OCI-LY3 (cell line): ENCODE measurements at regions not wholly inside any gene's neighbourhood (a gene's known extent, or its start where the extent isn't known, plus 50 kb on each side); places are given as distances from the start of the nearest gene placed in this dataset.

Experiments
- H2AFZ ChIP-seq: fragments of 200-600, 300-600 bp; shearing (Covaris generic); 2 replicates; pipeline ENCODE4 v1.6.0; 2014; ENCODE audit warnings: antibody characterized with exemption, low read depth, low read length
- H3K27ac ChIP-seq: fragments of 200-600, 300-600 bp; sonication (generic); 2 replicates; pipeline ENCODE4 v1.5.1; 2014; ENCODE audit warnings: mild to moderate bottlenecking, low read length, moderate library complexity, mixed read lengths
- H3K27me3 ChIP-seq: fragments of 200-600, 300-600 bp; sonication (generic); 2 replicates; pipeline ENCODE4 v1.6.1; 2014; ENCODE audit warnings: low read depth, low read length, mixed read lengths
- H3K36me3 ChIP-seq: fragments of 200-600, 300-600 bp; sonication (generic); replicated peaks from 2 replicates; pipeline ENCODE3; 2014; ENCODE audit warnings: low read depth, low read length, mixed read lengths
- H3K4me1 ChIP-seq: fragments of 300-600, 200-600 bp; sonication (generic); 2 replicates; pipeline ENCODE4 v1.6.1; 2014; ENCODE audit warnings: low read length, mixed read lengths
- H3K4me2 ChIP-seq: fragments of 200-600, 300-600 bp; sonication (generic); 2 replicates; pipeline ENCODE4 v1.6.1; 2014; ENCODE audit warnings: low read length, mixed read lengths
- H3K4me3 ChIP-seq: fragments of 300-600, 200-600 bp; sonication (generic); 2 replicates; pipeline ENCODE4 v1.5.1; 2014; ENCODE audit warnings: antibody characterized with exemption, mild to moderate bottlenecking, low read length, moderate library complexity
- H3K79me2 ChIP-seq: fragments of 300-600, 200-600 bp; shearing (Covaris generic); 2 replicates; pipeline ENCODE4 v1.6.1; 2014; ENCODE audit warnings: mild to moderate bottlenecking, low read length, mixed read lengths
- H3K9ac ChIP-seq: fragments of 300-600, 200-600 bp; shearing (Covaris generic); 2 replicates; pipeline ENCODE4 v1.6.0; 2014; ENCODE audit warnings: mild to moderate bottlenecking, low read length, moderate library complexity
- H3K9me3 ChIP-seq: fragments of 200-600, 300-600 bp; shearing (Covaris generic); 2 replicates; pipeline ENCODE4 v1.6.1; 2014; ENCODE audit warnings: low read length, mixed read lengths; ENCODE audit not compliant: insufficient read depth
- H4K20me1 ChIP-seq: fragments of 200-600, 300-600 bp; sonication (generic); 2 replicates; pipeline ENCODE4 v1.6.1; 2016; ENCODE audit warnings: low read length, mixed read lengths; ENCODE audit not compliant: insufficient read depth
- CTCF ChIP-seq: fragments of 200-600, 300-600 bp; sonication (generic); IDR thresholded peaks from 2 replicates; pipeline ENCODE4 v1.5.1; 2014; ENCODE audit warnings: antibody characterized with exemption, low read length, low read depth
- EZH2phosphoT487 ChIP-seq: fragments of 200-600 bp; shearing (Covaris generic); IDR thresholded peaks from 2 replicates; pipeline ENCODE4 v1.6.1; 2018; ENCODE audit warnings: antibody characterized with exemption, mixed run types, low read depth

DNA sequence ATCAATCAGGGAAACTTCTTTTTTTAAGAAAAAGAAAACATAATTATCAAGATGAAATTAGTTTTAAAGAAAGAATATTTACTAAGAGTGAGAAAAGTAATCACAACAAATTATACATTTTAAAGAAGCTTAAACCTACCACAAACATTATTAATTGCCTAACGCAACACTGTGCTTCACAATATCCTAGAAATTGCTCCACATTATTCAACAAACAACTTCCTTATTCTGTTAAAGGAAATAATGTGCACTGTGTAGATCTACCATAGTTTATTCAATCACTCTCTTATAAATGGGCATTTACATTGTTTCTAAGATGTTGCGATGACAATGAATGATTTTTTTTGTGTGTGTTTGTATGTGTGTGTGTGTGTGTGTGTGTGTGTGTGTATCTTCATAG, 525.9 kb upstream of the KCNMB2 start:
- Histone ChIP-seq H3K9ac (no peak overlapping the region), H3K79me2 (no peaks in the 10 kb centered on the region), H3K9me3 (no peaks in the 10 kb centered on the region), H3K4me1 (peaks cover 5% of the 10 kb centered on the region), H3K4me3 (no peak overlapping the region), H2AFZ (no peak overlapping the region), H3K4me2 (no peak overlapping the region), H4K20me1 (no peaks in the 10 kb centered on the region), H3K27me3 (no peaks in the 10 kb centered on the region), H3K27ac (no peak overlapping the region), H3K36me3 (no peaks in the 10 kb centered on the region)
- TF ChIP-seq EZH2phosphoT487 (no peak), CTCF (no peak)

- Histone ChIP-seq H3K27me3 (no peaks in the 10 kb centered on the region), H3K27ac (no peak overlapping the region), H3K4me2 (no peak overlapping the region), H3K79me2 (no peaks in the 10 kb centered on the region), H4K20me1 (no peaks in the 10 kb centered on the region), H3K4me3 (no peak overlapping the region), H2AFZ (no peak overlapping the region), H3K36me3 (no peaks in the 10 kb centered on the region), H3K9me3 (no peaks in the 10 kb centered on the region), H3K9ac (no peak overlapping the region), H3K4me1 (no peaks in the 10 kb centered on the region)
- no peak for TF ChIP-seq EZH2phosphoT487
- TF ChIP-seq CTCF, result no peak
These were observed 516.6 kb upstream of the KCNMB2 start for GRCh38 chr3:178019645-178020044.

DNA sequence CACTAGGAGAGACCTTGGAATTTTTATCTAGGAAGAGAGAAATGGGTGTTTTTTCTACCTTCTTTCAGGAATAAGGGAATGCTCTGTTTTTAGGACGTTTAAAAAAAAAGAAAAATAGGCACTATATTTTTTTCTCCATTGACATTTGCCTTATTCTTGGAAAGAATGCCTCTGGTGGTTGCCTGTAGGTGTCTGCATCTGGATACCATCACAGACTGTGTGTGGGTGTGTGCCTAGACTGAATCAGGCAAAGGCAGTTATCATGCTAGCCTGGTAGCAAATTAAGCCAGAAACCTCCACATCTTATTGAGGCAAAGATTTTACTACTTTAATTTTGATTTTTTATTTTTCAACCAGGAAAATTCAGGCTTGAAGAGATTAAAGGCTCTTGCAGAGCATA, 513.6 kb upstream of the KCNMB2 start:
- Histone ChIP-seq H2AFZ (no peak overlapping the region), H3K9ac (no peak overlapping the region), H3K27me3 (no peaks in the 10 kb centered on the region), H3K4me1 (no peaks in the 10 kb centered on the region), H3K79me2 (no peaks in the 10 kb centered on the region), H3K4me2 (no peak overlapping the region), H3K27ac (no peak overlapping the region), H3K9me3 (no peaks in the 10 kb centered on the region), H4K20me1 (no peaks in the 10 kb centered on the region), H3K4me3 (no peak overlapping the region), H3K36me3 (no peaks in the 10 kb centered on the region)
- TF ChIP-seq CTCF (no peak), EZH2phosphoT487 (no peak)

GRCh38 chr3:178028933-178029332, 507.3 kb upstream of the KCNMB2 start:
- no peak for TF ChIP-seq CTCF
- no peak for TF ChIP-seq EZH2phosphoT487
- Histone ChIP-seq H3K4me1 (peaks cover 11% of the 10 kb centered on the region), H3K9ac (no peak overlapping the region), H2AFZ (no peak overlapping the region), H3K27me3 (no peaks in the 10 kb centered on the region), H4K20me1 (no peaks in the 10 kb centered on the region), H3K4me2 (no peak overlapping the region), H3K9me3 (no peaks in the 10 kb centered on the region), H3K27ac (no peak overlapping the region), H3K4me3 (no peak overlapping the region), H3K36me3 (no peaks in the 10 kb centered on the region), H3K79me2 (no peaks in the 10 kb centered on the region)
